ENCODE measurements at regions not wholly inside any gene's neighbourhood (a gene's known extent, or its start where the extent isn't known, plus 50 kb on each side); places are given as distances from the start of the nearest gene placed in this dataset.

DNA sequence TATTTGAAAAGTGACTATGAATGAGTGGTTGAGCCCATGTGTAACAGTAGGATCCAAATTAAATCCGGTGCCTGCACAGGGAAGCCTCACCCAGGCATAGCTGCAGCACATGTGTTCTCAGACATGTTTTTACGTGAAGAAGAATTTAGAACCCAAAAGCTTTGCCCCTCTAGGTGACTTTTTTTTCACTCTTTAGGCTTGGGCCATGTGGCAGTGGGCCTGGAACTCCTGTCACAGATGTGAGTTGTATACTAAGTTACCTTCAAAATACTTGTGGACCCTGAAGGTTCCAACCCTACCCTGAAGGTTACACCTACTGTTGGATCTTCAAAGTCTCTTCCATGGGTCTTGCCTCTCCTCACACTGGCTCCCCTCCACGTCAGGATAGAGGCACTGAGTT, 146.6 kb downstream of the GAS1 start:
- H3K27me3 Mint-ChIP-seq, result no peaks in the 10 kb centered on the region
- H3K4me3 Mint-ChIP-seq, result no peak overlapping the region
- no peak for DNase-seq
- ChIA-PET CTCF (no interaction called here), POLR2A (no interaction called here)
- intact Hi-C loops (cut with micrococcal nuclease), result no loop called here
- peaks cover 4% of the 10 kb centered on the region for H3K9me3 Mint-ChIP-seq
- no peaks in the 10 kb centered on the region for H3K36me3 Mint-ChIP-seq (ENCODE audit: low read depth)
- no peak for ATAC-seq (ENCODE audit: low read depth)
- TF ChIP-seq, protein P1, sequence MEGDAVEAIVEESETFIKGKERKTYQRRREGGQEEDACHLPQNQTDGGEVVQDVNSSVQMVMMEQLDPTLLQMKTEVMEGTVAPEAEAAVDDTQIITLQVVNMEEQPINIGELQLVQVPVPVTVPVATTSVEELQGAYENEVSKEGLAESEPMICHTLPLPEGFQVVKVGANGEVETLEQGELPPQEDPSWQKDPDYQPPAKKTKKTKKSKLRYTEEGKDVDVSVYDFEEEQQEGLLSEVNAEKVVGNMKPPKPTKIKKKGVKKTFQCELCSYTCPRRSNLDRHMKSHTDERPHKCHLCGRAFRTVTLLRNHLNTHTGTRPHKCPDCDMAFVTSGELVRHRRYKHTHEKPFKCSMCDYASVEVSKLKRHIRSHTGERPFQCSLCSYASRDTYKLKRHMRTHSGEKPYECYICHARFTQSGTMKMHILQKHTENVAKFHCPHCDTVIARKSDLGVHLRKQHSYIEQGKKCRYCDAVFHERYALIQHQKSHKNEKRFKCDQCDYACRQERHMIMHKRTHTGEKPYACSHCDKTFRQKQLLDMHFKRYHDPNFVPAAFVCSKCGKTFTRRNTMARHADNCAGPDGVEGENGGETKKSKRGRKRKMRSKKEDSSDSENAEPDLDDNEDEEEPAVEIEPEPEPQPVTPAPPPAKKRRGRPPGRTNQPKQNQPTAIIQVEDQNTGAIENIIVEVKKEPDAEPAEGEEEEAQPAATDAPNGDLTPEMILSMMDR (IDR thresholded peaks at IDR 0.05), result no peak
- H3K27ac Mint-ChIP-seq, result no peak overlapping the region
- H3K4me1 Mint-ChIP-seq, result no peaks in the 10 kb centered on the region

DNA sequence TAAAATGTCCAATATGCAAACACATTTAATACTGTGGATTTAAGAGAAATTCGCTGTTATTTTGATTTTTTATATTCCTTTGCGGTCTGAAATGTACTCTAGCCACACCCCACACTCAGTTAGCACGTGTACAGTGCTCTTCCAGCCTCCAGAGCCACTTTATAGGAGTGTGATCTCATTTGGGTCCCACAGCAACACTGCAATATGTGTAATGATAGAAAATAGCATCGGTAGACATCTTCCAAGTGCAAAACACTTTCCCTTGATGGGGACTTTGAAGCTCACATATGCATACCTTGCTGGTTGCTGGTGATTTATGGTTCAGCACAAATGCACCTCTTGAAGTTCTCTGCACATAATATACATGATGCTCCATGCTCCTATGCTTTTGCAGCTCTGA, 148.3 kb downstream of the GAS1 start:
- no peak for ATAC-seq (ENCODE audit: low read depth)
- DNase-seq, result no peak
- ChIA-PET POLR2A (no interaction called here), CTCF (no interaction called here)
- Mint-ChIP-seq H3K36me3 (ENCODE audit: low read depth) (no peaks in the 10 kb centered on the region), H3K9me3 (peaks cover 4% of the 10 kb centered on the region), H3K4me1 (no peaks in the 10 kb centered on the region), H3K27ac (no peak overlapping the region), H3K27me3 (no peaks in the 10 kb centered on the region), H3K4me3 (no peak overlapping the region)
- TF ChIP-seq, protein P1 (IDR thresholded peaks at IDR 0.05), result no peak
- intact Hi-C loops (cut with micrococcal nuclease), result no loop called here

DNA sequence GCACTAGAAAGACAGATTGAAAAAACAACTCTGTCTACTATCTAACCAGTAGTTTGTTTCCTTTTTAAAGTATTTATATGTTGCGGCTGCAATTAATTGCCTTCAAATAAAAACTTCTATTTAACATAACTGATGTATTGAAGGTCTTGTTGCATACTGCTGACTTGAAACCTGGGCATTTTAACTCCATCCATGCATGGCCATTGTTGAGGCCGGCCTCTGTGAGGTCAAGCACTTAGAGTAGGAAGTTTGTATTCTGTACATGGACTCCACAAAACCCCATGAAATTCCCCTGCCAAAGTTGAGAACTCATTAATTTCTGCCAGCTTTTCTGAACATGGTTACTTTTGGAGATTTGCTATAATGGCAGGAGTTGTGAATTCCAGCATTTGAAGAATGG, 150.6 kb downstream of the GAS1 start:
- Mint-ChIP-seq H3K9me3 (no peaks in the 10 kb centered on the region), H3K4me1 (no peaks in the 10 kb centered on the region)

DNA sequence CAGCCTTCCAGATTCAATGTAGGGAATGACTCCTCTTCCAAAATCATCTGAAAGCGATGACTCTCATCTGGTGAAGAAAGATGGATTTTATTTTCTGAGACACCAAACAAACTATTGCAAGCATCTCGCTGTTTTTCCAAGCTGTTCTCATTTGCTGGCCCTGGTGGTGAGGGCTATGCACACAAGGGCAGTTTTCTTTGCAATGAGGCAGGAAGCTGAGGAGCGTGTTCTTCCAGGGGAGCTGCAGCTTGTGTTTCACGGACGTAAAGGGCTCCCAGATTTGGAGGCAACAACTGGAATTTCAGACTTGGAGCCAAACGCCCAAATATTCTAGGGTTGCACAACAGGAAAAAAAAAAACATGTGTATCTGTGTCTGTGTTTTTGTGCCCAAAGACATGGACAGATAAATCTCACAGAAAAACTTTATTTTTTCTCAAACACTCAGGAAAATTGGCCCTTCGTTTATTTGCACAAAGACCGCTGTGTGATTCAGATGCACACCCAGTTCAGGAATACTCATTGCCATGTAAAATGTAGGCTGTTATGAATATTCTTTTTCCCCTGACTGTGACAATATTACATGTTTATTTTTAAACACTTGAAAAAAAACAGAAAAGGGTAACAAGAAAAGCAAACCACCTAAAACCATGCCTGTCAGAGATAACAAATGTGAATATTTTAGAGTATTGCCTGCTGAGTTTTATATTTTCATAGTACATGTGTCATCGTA, 151.3 kb downstream of the GAS1 start:
- H3K27me3 Mint-ChIP-seq, result no peaks in the 10 kb centered on the region
- no peaks in the 10 kb centered on the region for H3K9me3 Mint-ChIP-seq
- H3K4me1 Mint-ChIP-seq, result no peaks in the 10 kb centered on the region
- TF ChIP-seq, protein P1 (IDR thresholded peaks at IDR 0.05), result no peak
- POLR2A ChIA-PET, result no interaction called here
- ATAC-seq (ENCODE audit: low read depth), result no peak
- H3K27ac Mint-ChIP-seq, result no peak overlapping the region
- intact Hi-C loops (cut with micrococcal nuclease), result no loop called here
- no peak overlapping the region for H3K4me3 Mint-ChIP-seq
- no peaks in the 10 kb centered on the region for H3K36me3 Mint-ChIP-seq (ENCODE audit: low read depth)
- DNase-seq, result no peak
- CTCF ChIA-PET, result no interaction called here

More for the DNA sequence above, 150.6 kb downstream of the GAS1 start:
- CTCF ChIA-PET, result no interaction called here
- H3K36me3 Mint-ChIP-seq (ENCODE audit: low read depth), result no peaks in the 10 kb centered on the region
- TF ChIP-seq, protein P1 (IDR thresholded peaks at IDR 0.05), result no peak
- H3K27me3 Mint-ChIP-seq, result no peaks in the 10 kb centered on the region
- no peak for ATAC-seq (ENCODE audit: low read depth)
- H3K4me3 Mint-ChIP-seq, result no peak overlapping the region
- H3K27ac Mint-ChIP-seq, result no peak overlapping the region
- POLR2A ChIA-PET, result no interaction called here
- no peak for DNase-seq
- intact Hi-C loops (cut with micrococcal nuclease), result no loop called here

DNA sequence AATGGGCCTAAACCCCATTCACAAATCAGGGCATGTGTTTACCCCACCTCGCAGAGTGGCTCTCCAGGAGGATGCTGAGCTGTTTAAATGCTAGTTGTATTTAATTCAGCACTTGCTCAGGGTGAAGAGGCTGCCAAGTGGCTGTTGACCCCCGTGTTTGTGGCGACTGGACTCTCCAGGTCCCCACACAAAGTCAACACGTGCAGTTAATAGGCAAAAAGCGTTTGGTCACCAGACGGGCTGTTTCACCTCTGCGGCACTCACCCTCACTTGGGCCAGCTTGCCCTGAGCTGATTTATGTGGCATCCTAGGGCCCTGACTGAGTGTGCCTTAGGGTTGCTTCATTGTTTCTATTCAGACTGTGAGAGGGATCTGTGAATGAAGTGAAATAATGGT, 152.3 kb downstream of the GAS1 start:
- Mint-ChIP-seq H3K4me1 (no peaks in the 10 kb centered on the region), H3K9me3 (no peaks in the 10 kb centered on the region), H3K36me3 (ENCODE audit: low read depth) (no peaks in the 10 kb centered on the region), H3K4me3 (no peak overlapping the region), H3K27ac (no peak overlapping the region), H3K27me3 (no peaks in the 10 kb centered on the region)
- DNase-seq (no peak), ATAC-seq (ENCODE audit: low read depth) (no peak)
- TF ChIP-seq, protein P1 (IDR thresholded peaks at IDR 0.05), result no peak
- intact Hi-C loops (cut with micrococcal nuclease), result no loop called here
- POLR2A ChIA-PET, result no interaction called here
- CTCF ChIA-PET, result no interaction called here
